Adipocyte (in vitro differentiated cells): ENCODE measurements at regions not wholly inside any gene's neighbourhood (a gene's known extent, or its start where the extent isn't known, plus 50 kb on each side); places are given as distances from the start of the nearest gene placed in this dataset.

Experiments used
- DNase-seq: peaks from one replicate; pipeline ENCODE4 v3.0.0-alpha.2; 2015; ENCODE audit warnings: low read depth
- H3K27me3 ChIP-seq: replicated peaks from 2 replicates; pipeline ENCODE4 v1.7.0; 2013; ENCODE audit warnings: mild to moderate bottlenecking, low read length, moderate library complexity; ENCODE audit not compliant: control insufficient read depth, insufficient read depth
- H3K36me3 ChIP-seq: 2 replicates; pipeline ENCODE4 v1.7.0; 2013; ENCODE audit warnings: low read length, mild to moderate bottlenecking, moderate library complexity; ENCODE audit not compliant: control insufficient read depth, insufficient read depth, severe bottlenecking
- H3K4me1 ChIP-seq: 2 replicates; pipeline ENCODE4 v1.7.0; 2013; ENCODE audit warnings: mild to moderate bottlenecking, low read length, moderate library complexity; ENCODE audit not compliant: control insufficient read depth, insufficient read depth
- H3K4me3 ChIP-seq: 2 replicates; pipeline ENCODE4 v1.7.0; 2013; ENCODE audit warnings: mild to moderate bottlenecking, low read length, moderate library complexity
- H3K9ac ChIP-seq: 2 replicates; pipeline ENCODE4 v1.7.0; 2013; ENCODE audit warnings: mild to moderate bottlenecking, low read length, moderate library complexity
- H3K9me3 ChIP-seq: 2 replicates; pipeline ENCODE4 v1.7.0; 2013; ENCODE audit warnings: mild to moderate bottlenecking, low read length, moderate library complexity; ENCODE audit not compliant: control insufficient read depth

GRCh38 chr21:43297391-43297981, 128.7 kb downstream of the CRYAA start:
- no peak overlapping the region for H3K9ac ChIP-seq
- peaks cover 24% of the 10 kb centered on the region for H3K9me3 ChIP-seq
- no peak for DNase-seq
- no peak overlapping the region for H3K4me3 ChIP-seq
- H3K27me3 ChIP-seq, result peaks cover 14% of the 10 kb centered on the region
- H3K36me3 ChIP-seq, result no peaks in the 10 kb centered on the region
- peaks cover 4% of the 10 kb centered on the region for H3K4me1 ChIP-seq

DNA sequence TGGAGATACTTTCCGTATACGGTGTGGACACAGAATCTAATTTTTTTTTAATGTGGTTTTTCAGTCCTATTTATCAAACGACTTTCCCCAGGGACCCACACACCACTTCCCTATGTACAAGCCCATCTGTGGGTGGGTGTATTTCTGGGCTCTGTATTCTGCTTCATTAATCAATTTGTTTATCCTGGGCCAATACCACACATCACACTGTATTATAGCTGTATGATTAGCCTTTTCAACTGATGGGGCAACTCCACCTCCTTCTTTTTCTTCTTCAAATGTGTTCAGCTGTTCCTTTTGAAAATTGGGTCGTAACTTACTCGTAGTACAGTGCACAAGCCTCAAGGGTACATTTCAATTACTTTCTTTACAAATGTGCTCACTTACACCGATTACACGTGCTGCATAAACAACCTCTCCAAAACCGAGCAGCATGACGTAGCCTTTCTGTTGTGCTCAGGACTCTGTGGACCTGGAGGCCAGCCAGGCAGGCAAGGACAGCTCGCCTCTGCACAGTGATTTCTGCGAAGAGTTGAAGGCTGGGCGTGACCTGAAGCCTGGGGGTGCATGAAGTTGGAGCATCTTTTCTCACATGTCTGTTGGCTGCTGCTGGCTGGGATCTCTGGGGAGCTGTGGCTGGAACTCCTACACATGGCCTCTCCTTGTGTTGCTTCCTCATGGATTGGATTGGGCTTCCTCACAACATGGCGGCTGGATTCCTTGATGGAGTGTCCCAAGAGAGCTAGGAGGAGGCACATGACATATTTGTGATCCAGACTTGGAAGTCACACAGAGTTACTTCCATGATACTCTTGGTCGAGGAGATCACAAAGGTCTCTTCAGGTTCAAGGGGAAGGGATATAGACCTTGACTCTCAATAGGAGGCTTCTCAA, 126.5 kb downstream of the CRYAA start:
- no peak for DNase-seq
- no peaks in the 10 kb centered on the region for H3K36me3 ChIP-seq
- no peak overlapping the region for H3K4me3 ChIP-seq
- H3K9me3 ChIP-seq, result peaks cover 24% of the 10 kb centered on the region
- H3K27me3 ChIP-seq, result peaks cover 10% of the 10 kb centered on the region
- H3K4me1 ChIP-seq, result no peaks in the 10 kb centered on the region
- H3K9ac ChIP-seq, result no peak overlapping the region

DNA sequence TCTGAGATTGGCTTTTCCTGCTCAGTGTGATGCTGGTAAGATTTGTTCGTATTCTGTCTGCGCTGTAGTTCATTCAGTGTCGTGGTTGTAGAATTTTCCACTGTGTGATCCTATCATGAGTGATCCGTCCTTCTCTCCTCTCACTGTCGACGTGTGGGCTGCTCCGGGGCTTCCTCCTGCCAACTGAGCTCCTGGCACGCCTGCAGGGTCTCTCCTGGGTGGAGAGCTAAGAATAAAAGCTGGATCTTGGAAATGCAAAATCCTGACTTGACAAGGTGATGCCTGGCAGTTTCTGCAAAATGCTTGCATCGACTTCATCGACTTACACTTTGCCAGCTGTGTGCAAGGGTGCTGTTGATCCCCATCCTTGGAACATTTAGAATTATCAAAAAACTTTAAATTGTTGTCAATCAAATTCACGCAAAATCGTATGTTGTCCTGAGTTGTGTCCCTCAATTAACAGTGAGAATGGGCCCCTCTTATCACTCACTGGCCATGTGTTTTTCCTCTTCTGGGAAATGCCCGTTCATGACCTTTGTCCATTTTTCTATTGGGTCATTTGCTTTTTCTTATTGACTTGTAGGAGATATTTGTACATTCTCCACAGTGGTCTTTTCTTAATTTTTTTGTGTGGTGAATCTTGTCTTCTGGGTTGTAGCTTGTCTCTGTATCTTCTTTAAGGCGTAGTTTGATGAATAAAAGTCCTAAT, 125.5 kb downstream of the CRYAA start:
- H3K27me3 ChIP-seq, result peaks cover 10% of the 10 kb centered on the region
- no peaks in the 10 kb centered on the region for H3K4me1 ChIP-seq
- no peak overlapping the region for H3K4me3 ChIP-seq

DNA sequence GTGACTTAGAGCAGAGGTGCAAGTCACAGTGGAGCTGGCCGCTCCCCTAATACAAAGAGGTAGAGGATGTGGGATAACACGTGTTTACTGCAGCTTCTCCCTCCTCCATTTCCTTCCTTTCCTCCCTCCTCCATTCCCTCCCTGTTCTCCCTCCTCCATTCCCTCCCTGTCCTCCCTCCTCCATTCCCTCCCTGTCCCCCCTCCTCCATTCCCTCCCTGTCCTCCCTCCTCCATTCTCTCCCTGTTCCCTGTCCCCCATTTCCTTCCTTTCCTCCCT, 124.0 kb downstream of the CRYAA start:
- peaks cover 29% of the 10 kb centered on the region for H3K9me3 ChIP-seq
- H3K4me1 ChIP-seq, result peaks cover 9% of the 10 kb centered on the region
- H3K4me3 ChIP-seq, result no peak overlapping the region
- H3K36me3 ChIP-seq, result no peaks in the 10 kb centered on the region
- H3K9ac ChIP-seq, result no peak overlapping the region
- no peak for DNase-seq
- H3K27me3 ChIP-seq, result peaks cover 10% of the 10 kb centered on the region

More for the DNA sequence above, 125.5 kb downstream of the CRYAA start:
- Histone ChIP-seq H3K9ac (no peak overlapping the region), H3K9me3 (peaks cover 29% of the 10 kb centered on the region), H3K36me3 (no peaks in the 10 kb centered on the region)
- DNase-seq, result no peak

DNA sequence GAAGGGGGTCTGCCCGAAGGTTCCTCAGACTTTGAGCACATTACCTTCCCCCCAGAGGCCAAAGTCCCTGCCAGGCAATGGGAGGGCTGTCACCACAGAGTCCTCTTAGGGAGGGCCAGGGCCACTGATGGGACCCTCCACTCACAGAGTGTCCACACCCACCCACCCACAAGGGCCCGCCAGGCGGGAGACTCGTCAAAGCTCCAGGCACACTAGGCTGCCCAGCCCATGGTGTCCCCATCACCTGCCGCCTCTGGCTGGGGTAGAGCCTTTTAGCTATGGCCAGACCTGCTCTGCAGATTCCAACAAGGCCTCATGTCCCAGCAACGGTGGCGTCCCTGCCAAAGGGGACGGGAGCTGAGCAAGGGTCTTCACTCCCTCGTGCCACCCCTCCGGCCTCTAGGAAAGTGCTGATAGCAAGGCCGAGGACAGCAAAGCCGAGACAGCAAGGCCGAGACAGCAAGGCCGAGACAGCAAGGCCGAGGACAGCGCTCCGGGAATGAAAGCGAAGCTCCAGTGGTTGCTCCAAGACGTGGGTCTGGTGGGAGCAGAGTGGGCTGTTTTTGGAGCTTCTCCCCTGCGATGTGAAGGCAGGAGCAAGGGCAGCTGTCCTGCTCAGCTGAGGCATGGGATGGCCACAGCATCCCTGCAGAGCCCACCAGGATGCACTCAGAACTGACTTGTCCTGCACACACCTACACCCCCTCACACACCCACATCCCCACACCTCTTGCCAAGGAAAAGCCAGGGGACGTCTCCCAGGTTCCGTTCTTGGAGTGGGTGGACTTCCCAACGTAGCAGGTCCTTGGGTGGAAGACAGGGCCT, 123.4 kb downstream of the CRYAA start:
- no peak for DNase-seq
- no peak overlapping the region for H3K9ac ChIP-seq
- peaks cover 10% of the 10 kb centered on the region for H3K27me3 ChIP-seq
- H3K36me3 ChIP-seq, result no peaks in the 10 kb centered on the region
- H3K9me3 ChIP-seq, result peaks cover 29% of the 10 kb centered on the region
- peaks cover 15% of the 10 kb centered on the region for H3K4me1 ChIP-seq
- H3K4me3 ChIP-seq, result no peak overlapping the region

DNA sequence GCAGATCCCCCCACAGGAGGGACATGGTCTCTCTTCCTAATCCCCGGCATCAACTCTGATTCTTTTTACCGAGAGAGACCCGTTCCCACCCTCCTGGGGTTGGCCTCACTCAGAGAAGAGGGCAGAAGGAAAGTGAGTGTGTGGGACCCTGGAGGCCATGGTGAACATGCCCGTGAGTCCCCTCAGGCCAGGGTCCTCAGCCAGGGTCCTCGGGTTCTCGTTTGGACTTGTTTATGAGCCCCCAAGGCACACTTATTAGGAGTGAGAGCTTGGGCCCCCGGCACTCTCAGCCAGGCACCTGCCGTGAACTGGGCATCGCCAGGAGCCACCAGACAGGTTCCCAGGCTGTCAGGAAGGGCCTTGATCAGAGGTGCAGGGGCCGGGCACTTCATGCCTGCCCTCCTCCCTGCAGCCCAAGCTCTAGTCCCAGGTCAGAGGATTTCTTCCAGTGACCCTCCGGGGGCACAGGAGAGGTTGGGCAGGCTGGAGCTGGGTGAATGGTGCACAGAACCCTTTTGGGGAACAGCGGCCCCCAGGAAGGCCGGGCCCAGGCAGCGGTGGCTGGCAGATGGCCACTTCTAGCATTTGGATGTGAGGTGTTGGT, 122.6 kb downstream of the CRYAA start:
- H3K4me1 ChIP-seq, result peaks cover 17% of the 10 kb centered on the region
- no peak for DNase-seq
- no peak overlapping the region for H3K4me3 ChIP-seq
- H3K36me3 ChIP-seq, result no peaks in the 10 kb centered on the region
- peaks cover 10% of the 10 kb centered on the region for H3K27me3 ChIP-seq
- H3K9me3 ChIP-seq, result peaks cover 27% of the 10 kb centered on the region
- no peak overlapping the region for H3K9ac ChIP-seq

GRCh38 chr21:43290421-43291346, 121.9 kb downstream of the CRYAA start:
- Histone ChIP-seq H3K9me3 (peaks cover 19% of the 10 kb centered on the region), H3K27me3 (peaks cover 10% of the 10 kb centered on the region), H3K36me3 (no peaks in the 10 kb centered on the region), H3K4me3 (no peak overlapping the region), H3K9ac (no peak overlapping the region), H3K4me1 (peaks cover 17% of the 10 kb centered on the region)
- no peak for DNase-seq

DNA sequence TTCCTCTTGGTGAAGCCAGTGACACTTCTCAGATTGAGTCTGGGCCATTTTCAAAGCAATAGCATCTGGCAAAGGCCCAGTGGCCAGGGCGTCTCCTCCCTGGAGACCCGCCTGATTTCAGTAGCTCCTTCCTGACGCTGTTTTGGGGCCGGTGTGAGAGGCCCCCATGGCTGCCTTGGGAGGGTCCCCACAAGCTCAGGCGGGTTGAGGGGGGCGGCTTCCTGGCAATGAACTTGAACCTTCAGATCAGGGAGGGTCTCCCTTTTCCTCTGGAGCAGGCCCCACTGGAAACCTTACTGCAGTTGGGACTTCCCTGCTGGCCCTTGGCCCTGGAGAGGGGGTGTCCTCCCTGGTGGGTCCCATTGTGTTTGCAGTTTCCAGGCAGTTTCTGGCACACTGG, 121.2 kb downstream of the CRYAA start:
- Histone ChIP-seq H3K4me1 (peaks cover 17% of the 10 kb centered on the region), H3K4me3 (no peak overlapping the region), H3K9me3 (peaks cover 16% of the 10 kb centered on the region), H3K27me3 (peaks cover 9% of the 10 kb centered on the region), H3K9ac (no peak overlapping the region), H3K36me3 (no peaks in the 10 kb centered on the region)
- DNase-seq, result no peak

GRCh38 chr21:43289442-43289841, 120.6 kb downstream of the CRYAA start:
- H3K4me1 ChIP-seq, result peaks cover 17% of the 10 kb centered on the region
- no peak overlapping the region for H3K9ac ChIP-seq
- H3K36me3 ChIP-seq, result no peaks in the 10 kb centered on the region
- peaks cover 16% of the 10 kb centered on the region for H3K9me3 ChIP-seq
- H3K27me3 ChIP-seq, result peaks cover 4% of the 10 kb centered on the region
- H3K4me3 ChIP-seq, result no peak overlapping the region
- no peak for DNase-seq
